Stimulated activated CD8-positive, alpha-beta memory T cell treated with anti-CD3 and anti-CD28 coated beads, Interleukin-2, amount 100 ng/mL, for 48 hours (primary cell): ENCODE measurements at regions not wholly inside any gene's neighbourhood (a gene's known extent, or its start where the extent isn't known, plus 50 kb on each side); places are given as distances from the start of the nearest gene placed in this dataset.
"Not testable (repeated sequence)": the region's sequence is repeated elsewhere in the genome, so short reads cannot be mapped to it uniquely, and the experiment has no call there.

Experiments
- DNase-seq, 2 donors: peaks; one replicate each; pipeline ENCODE4 v3.0.0-alpha.2; 2020; ENCODE audit warnings: low read depth in 2 of 2

DNA sequence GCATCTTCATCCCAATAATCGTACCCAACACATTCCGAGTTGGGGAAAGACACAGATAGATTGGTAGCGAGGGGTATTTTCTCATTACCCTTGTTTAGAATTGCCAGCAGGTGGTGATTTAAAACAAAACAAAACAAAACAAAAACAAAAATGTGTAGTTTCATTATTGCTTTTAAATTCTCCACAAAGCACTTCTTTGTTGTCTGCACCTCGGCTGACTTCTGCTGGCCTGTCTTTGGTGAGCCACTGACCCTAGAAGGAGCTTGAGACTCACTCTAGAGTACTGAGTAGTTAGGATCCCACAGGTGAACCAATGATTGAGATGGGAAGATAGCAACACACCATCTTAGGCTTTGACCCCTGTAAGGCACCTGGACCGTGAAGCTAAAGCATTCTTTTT lies 105.4 kb upstream of the BET1 start:
- DNase-seq, result no peak

DNA sequence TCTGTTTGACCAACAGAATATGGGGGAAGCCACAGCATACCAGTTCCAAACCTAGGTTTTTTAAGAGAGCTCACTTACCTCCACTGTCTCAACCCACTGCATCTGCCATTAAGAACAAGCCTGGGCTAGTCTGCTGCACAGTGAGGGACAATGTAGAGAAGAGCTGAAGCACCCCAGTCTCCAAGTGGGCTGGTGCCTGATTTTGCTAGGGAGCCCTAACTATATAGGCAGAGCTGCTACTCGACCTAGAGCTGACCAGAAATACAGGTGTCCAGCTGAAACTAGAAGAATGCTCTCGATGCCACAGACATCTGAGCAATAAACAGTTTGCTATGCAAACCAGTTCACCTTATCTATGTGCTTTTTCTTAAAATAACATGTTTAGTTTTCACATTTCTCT lies 106.9 kb upstream of the BET1 start:
- DNase-seq, result no peak

- DNase-seq, result no peak
These were observed 111.2 kb upstream of the BET1 start for GRCh38 chr7:94115316-94115715.

DNA sequence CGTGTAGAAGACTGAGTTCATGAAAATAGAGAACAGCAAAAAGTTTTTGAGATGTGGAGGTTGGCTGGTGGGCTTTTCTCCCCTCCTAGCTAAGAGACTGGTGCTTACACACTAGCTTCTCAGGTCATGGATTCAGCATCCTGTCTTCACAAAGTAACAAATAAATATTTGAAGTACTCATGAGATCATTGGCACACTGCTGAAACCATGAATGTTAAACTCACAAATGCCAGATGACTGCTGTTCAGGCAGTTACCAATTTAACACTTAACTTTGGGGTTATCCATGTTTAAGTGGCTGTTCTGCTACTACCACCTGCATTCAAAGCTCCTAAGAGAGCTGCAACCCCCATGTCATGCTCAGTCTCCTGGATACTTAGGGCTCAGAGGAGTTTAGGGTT lies 119.0 kb upstream of the BET1 start:
- no peak for DNase-seq

DNA sequence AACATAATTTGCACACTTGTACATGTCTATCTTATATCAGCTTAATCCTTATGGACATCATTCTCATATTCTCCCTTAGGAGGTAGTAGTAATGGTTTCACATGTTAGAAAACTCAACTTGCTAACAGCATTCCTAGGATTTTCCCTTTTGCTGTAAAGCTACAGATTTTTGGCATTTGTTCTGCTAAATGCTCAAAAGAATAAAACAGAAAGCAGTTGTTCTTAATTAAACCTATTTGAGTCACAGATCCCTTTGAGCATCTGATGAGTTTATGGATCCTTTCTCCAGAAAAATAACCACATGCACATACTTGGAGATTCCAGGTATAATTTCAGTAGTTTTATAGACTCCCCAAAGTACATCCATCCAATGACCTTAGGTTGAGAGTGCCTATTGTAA lies 122.9 kb upstream of the BET1 start:
- no peak for DNase-seq

DNA sequence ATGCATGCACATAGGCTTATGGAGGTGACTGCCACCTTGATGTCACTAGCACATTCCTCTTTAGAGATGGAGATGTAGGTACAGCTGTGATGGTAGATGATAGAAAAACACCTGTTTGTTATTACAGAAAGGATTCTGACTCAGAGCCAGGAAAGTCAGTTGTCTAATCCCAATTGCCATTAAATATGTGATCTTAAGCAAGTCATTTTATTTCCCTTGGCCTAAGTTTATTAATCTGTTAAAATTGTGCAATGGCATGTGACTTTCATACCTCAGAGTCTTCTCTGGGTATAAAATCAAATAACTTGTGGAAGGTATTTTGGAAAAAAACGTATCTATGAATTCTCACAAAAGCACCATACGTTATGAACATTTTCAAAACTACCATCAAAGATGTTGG lies 123.9 kb upstream of the BET1 start:
- no peak for DNase-seq

GRCh38 chr7:94129443-94130140 lies 125.4 kb upstream of the BET1 start:
- DNase-seq, result no peak

DNA sequence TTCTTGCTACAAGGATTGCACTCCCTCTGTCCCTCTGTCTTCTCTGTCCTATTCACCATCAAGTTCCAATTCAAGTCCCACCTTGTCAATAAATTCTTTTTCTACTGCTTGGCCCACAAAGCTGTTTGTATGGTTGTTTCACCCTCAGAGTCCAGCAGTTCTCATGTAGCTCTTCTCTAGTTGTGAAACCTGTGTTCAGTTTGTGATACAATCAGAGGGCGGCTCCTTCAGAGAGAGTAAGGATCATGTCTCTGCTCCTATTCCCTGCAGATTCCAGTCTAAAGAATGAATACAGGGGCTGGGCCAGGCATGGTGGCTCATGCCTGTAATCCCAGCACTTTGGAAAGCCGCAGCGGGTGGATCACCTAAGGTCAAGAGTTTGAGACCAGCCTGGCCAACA lies 126.6 kb upstream of the BET1 start:
- DNase-seq, result no peak

DNA sequence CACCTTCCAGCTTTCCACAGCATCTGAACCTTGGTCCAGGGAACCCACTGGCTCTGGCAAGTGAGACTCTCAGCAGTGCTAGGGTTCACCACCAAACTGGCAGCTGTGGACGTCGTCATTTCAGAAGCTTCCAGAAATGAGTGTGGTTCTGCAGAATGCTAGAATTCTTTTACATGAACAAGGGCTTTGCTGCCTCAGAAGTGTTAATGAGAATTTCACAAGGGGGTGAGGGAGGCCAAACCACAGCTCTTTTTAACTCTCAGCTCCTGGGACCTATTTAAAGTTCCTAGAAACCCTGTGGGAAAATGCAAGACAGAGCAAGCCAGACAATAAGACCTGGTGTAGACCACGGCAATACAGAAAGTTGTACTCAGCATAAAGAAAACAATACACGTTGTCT lies 129.3 kb upstream of the BET1 start:
- no peak for DNase-seq

DNA sequence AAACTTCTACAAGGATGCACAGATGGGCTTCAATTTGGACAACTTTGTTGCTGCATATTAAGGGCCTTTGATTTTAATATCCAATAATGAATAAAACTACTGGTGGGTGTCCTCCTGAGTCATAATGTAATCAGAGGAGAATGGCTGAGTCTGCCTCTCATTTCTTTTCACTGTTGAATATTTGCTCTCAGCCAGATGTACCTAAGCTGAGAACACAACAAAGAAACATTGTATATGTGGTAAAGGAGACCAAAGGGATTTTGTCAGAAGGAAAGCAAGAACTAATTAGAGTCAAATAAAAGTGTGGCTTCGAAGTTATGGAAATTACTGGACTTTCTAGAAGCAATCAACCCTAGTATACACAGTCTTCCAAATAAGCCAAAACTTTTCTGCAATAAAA lies 131.0 kb upstream of the BET1 start:
- DNase-seq, result no peak

GRCh38 chr7:94142281-94142680 lies 138.1 kb upstream of the BET1 start:
- DNase-seq, result no peak

DNA sequence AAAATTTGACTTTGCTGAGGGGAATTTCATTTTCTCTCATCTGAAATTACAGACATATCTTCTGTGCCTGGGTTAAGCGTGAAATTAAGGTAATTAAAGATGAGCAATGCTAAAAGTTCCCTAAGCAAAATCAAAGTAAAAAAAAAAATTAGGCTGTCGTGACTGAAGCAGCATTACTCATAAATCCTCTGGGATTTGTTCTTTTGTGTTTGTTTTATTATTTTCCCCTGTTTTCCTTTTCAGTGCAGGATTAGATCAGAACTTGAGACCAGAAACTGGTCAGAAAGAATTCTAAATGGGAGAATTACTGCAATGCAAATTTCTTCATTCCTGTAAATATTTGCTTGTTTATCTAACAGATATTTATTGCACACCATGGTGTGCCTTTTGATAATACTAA lies 141.4 kb upstream of the BET1 start:
- DNase-seq, result no peak

GRCh38 chr7:94146408-94146807 lies 142.3 kb upstream of the BET1 start:
- DNase-seq, result no peak

- DNase-seq, result no peak
These were observed 145.8 kb upstream of the BET1 start for GRCh38 chr7:94149789-94150545.

DNA sequence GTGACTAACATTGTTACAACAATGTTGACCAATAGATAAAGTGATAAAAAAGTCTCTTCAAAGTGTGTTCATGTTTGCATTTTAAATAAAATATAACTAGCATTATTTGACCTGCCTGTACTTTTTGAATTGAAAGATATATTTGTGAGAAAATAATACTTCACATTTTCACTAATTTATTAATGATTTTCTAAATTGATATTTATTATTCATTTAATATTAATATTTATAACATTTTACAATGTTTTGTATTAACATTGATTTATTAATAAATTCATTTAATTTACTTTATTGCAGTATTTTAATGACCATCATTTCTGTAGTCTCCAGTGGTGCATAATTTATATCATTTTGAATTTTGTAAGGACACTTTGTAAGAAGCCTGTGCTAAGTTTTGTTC lies 150.0 kb upstream of the BET1 start:
- no peak for DNase-seq

GRCh38 chr7:94154858-94155257 lies 150.7 kb upstream of the BET1 start:
- DNase-seq, result no peak

GRCh38 chr7:94157659-94158306 lies 153.6 kb upstream of the BET1 start:
- not testable (repeated sequence) for DNase-seq

DNA sequence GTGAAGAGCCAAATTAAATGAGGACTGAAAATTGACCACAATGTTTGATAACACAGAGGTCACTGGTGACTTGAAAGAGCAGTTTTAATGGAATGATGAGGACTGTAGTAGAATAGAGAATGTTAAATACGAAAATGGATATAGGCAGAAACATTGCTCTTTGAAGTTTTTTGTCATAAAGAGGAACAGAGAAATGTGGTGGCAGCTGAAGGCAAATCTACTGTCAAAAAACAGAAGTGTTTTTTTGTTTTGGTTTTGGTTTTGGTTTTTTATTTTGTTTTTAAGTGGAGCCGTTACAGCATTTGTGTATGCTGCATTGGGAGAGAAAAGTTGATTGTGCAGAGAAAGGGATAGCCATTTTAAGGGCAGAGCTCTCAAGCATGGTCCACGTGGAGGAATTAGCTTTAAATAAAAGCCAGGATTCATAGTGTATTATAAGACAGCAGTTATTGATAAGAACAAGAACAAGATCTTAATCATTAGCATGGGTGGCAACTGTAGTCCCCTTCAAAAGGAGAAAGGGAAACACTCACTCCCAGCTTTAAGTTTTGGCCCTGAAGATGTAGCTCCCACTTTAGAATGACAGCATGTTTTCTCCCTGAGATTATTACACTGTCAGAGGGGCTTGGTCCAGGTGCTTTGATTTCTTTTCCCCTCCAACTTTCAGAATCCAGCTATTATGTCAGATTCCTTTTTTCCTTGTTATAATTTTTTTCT lies 156.7 kb upstream of the BET1 start:
- no peak for DNase-seq

- DNase-seq, result no peak
These were observed 157.3 kb upstream of the BET1 start for GRCh38 chr7:94161476-94161875.

- DNase-seq, result no peak
These were observed 165.5 kb upstream of the BET1 start for GRCh38 chr7:94169682-94170081.

DNA sequence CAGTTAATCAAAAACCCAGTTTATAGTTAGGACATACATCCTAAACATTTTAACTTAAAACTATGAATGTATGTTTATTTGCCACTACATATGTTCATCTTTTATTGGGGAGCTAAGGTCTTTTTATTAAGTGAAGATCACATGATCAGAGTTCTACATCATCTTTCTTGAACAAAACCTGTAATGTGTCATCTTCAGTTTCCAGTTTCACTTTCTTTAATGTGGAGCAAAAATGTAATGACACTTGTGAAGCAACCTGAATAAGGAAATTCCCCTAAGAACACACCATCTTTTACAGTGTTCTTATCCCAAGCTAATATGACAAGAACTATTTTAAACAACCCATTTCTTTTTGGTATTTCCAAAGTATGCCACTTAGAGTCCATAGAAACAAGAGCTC lies 166.7 kb upstream of the BET1 start:
- no peak for DNase-seq

DNA sequence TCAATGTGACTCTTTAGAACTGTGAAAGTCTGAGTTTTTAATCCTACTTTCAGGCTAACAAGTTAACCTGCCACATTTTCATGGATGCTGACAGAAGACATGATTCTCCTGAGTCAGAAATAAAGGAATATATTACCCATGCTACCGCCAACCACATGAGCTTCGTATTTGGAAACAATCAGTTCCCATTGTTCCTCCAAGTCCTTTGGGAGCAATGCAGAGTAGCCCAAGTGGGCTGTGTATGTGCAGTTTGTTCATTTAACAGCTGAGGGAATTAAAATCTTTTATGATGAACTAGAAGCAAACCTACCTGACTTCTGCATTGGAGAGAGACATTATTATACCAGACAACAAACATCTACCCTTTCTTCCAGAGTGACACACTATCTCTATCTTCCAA lies 169.3 kb upstream of the BET1 start:
- no peak for DNase-seq

DNA sequence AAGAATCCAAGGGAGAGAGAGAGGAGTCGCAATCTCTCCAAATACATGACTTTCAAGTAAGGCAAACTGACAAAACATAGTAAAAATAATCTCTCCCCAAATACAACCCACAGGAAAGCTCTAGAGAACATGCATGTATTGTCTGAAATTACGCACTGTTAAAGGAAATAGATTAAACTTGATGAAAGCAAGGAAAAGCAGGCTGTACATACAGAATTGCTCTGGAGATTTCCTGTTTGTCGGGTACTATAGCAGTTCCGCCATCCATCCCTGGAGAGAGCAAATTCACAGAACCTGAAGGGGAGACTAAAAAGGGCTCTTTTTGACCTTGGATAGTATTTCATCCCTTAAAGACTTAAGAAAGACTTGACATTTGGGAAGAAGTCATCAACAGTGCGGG lies 170.2 kb upstream of the BET1 start:
- no peak for DNase-seq
